Iris pigment epithelial cell (primary cell): ENCODE measurements at regions not wholly inside any gene's neighbourhood (a gene's known extent, or its start where the extent isn't known, plus 50 kb on each side); places are given as distances from the start of the nearest gene placed in this dataset.

ENCODE experiments used
- DNase-seq: peaks from one replicate; pipeline ENCODE4 v3.0.0-alpha.2; 2011; ENCODE audit warnings: low read depth

- no peak for DNase-seq
Measured at GRCh38 chr2:45301307-45302277, 292.3 kb upstream of the SIX2 start.

- no peak for DNase-seq
Measured at GRCh38 chr2:45300026-45300750, 290.9 kb upstream of the SIX2 start.

- DNase-seq: no peak
Measured at GRCh38 chr2:45299361-45299760, 290.1 kb upstream of the SIX2 start.

GRCh38 chr2:45293182-45293581 is 283.9 kb upstream of the SIX2 start:
- DNase-seq: peak; percentile 75

GRCh38 chr2:45291296-45291701 is 282.0 kb upstream of the SIX2 start:
- DNase-seq: peak; percentile 66

- peak; percentile 33 for DNase-seq
Measured at GRCh38 chr2:45289997-45290709, 280.9 kb upstream of the SIX2 start.

GRCh38 chr2:45288532-45289417 is 279.5 kb upstream of the SIX2 start:
- DNase-seq: peak; percentile 79

- DNase-seq: no peak
Measured at GRCh38 chr2:45287045-45287444, 277.8 kb upstream of the SIX2 start.

GRCh38 chr2:45285771-45286390 is 276.6 kb upstream of the SIX2 start:
- DNase-seq: no peak

GRCh38 chr2:45285311-45285710 is 276.1 kb upstream of the SIX2 start:
- no peak for DNase-seq

- no peak for DNase-seq
Measured at GRCh38 chr2:45284621-45284995, 275.4 kb upstream of the SIX2 start.

GRCh38 chr2:45283764-45284620 is 274.7 kb upstream of the SIX2 start:
- DNase-seq: peak; percentile 91

- no peak for DNase-seq
Measured at GRCh38 chr2:45282646-45283045, 273.4 kb upstream of the SIX2 start.

GRCh38 chr2:45281311-45281710 is 272.1 kb upstream of the SIX2 start:
- no peak for DNase-seq

GRCh38 chr2:45280794-45281193 is 271.5 kb upstream of the SIX2 start:
- no peak for DNase-seq

- DNase-seq: no peak
Measured at GRCh38 chr2:45279356-45279755, 270.1 kb upstream of the SIX2 start.

GRCh38 chr2:45278365-45279078 is 269.3 kb upstream of the SIX2 start:
- no peak for DNase-seq

GRCh38 chr2:45276914-45277313 is 267.7 kb upstream of the SIX2 start:
- DNase-seq: peak; percentile 26

- DNase-seq: no peak
Measured at GRCh38 chr2:45275806-45276205, 266.6 kb upstream of the SIX2 start.
